ENCODE measurements at regions not wholly inside any gene's neighbourhood (a gene's known extent, or its start where the extent isn't known, plus 50 kb on each side); places are given as distances from the start of the nearest gene placed in this dataset.

- Mint-ChIP-seq H3K9me3 (ENCODE audit: low read depth) (peaks cover 37% of the 10 kb centered on the region), H3K27me3 (ENCODE audit: low read depth) (no peaks in the 10 kb centered on the region), H3K4me3 (ENCODE audit: unreplicated experiment) (no peak overlapping the region), H3K27ac (ENCODE audit: unreplicated experiment) (no peak overlapping the region), H3K36me3 (ENCODE audit: low read depth) (no peaks in the 10 kb centered on the region), H3K4me1 (ENCODE audit: low read depth) (no peaks in the 10 kb centered on the region)
- no peak for TF ChIP-seq CTCF (IDR thresholded peaks at IDR 0.05)
- DNase-seq (ENCODE audit: low spot score) = no peak
These were observed 216.9 kb upstream of the ALG10B start for GRCh38 chr12:38099686-38100085.

GRCh38 chr12:38101753-38102152, 214.8 kb upstream of the ALG10B start:
- Mint-ChIP-seq H3K27me3 (ENCODE audit: low read depth) (no peaks in the 10 kb centered on the region), H3K4me1 (ENCODE audit: low read depth) (no peaks in the 10 kb centered on the region), H3K9me3 (ENCODE audit: low read depth) (peaks cover 42% of the 10 kb centered on the region), H3K4me3 (ENCODE audit: unreplicated experiment) (no peak overlapping the region), H3K27ac (ENCODE audit: unreplicated experiment) (no peak overlapping the region), H3K36me3 (ENCODE audit: low read depth) (no peaks in the 10 kb centered on the region)
- DNase-seq (ENCODE audit: low spot score) = no peak
- no peak for TF ChIP-seq CTCF (IDR thresholded peaks at IDR 0.05)

GRCh38 chr12:38102197-38102596, 214.4 kb upstream of the ALG10B start:
- no peak for TF ChIP-seq CTCF (IDR thresholded peaks at IDR 0.05)
- Mint-ChIP-seq H3K4me3 (ENCODE audit: unreplicated experiment) (no peak overlapping the region), H3K27ac (ENCODE audit: unreplicated experiment) (no peak overlapping the region), H3K27me3 (ENCODE audit: low read depth) (no peaks in the 10 kb centered on the region), H3K9me3 (ENCODE audit: low read depth) (peaks cover 42% of the 10 kb centered on the region), H3K36me3 (ENCODE audit: low read depth) (no peaks in the 10 kb centered on the region), H3K4me1 (ENCODE audit: low read depth) (no peaks in the 10 kb centered on the region)
- DNase-seq (ENCODE audit: low spot score) = no peak

GRCh38 chr12:38110026-38110699, 206.4 kb upstream of the ALG10B start:
- peaks cover 46% of the 10 kb centered on the region for H3K9me3 Mint-ChIP-seq (ENCODE audit: low read depth)
- no peak overlapping the region for H3K27ac Mint-ChIP-seq (ENCODE audit: unreplicated experiment)
- no peaks in the 10 kb centered on the region for H3K27me3 Mint-ChIP-seq (ENCODE audit: low read depth)
- TF ChIP-seq CTCF (IDR thresholded peaks at IDR 0.05) = no peak
- no peak overlapping the region for H3K4me3 Mint-ChIP-seq (ENCODE audit: unreplicated experiment)
- no peaks in the 10 kb centered on the region for H3K36me3 Mint-ChIP-seq (ENCODE audit: low read depth)
- H3K4me1 Mint-ChIP-seq (ENCODE audit: low read depth) = no peaks in the 10 kb centered on the region
- no peak for DNase-seq (ENCODE audit: low spot score)

- Mint-ChIP-seq H3K36me3 (ENCODE audit: low read depth) (no peaks in the 10 kb centered on the region), H3K27me3 (ENCODE audit: low read depth) (no peaks in the 10 kb centered on the region), H3K9me3 (ENCODE audit: low read depth) (peaks cover 59% of the 10 kb centered on the region), H3K4me1 (ENCODE audit: low read depth) (no peaks in the 10 kb centered on the region), H3K27ac (ENCODE audit: unreplicated experiment) (no peak overlapping the region), H3K4me3 (ENCODE audit: unreplicated experiment) (no peak overlapping the region)
- TF ChIP-seq CTCF (IDR thresholded peaks at IDR 0.05) = no peak
- DNase-seq (ENCODE audit: low spot score) = no peak
These were observed 202.6 kb upstream of the ALG10B start for GRCh38 chr12:38113991-38114390.

Measured in chondrocyte (in vitro differentiated cells).